Coronary artery (tissue), 2 donors: ENCODE measurements at regions not wholly inside any gene's neighbourhood (a gene's known extent, or its start where the extent isn't known, plus 50 kb on each side); places are given as distances from the start of the nearest gene placed in this dataset.

ENCODE experiments used
- DNase-seq: peaks from one replicate; pipeline ENCODE4 v3.0.0-alpha.2; 2017; ENCODE audit warnings: low spot score
- H3K27ac ChIP-seq, 2 donors: fragments of 200-600 bp; sonication (generic); one replicate each; pipeline ENCODE4 v1.5.1; 2016 to 2019
- H3K4me3 ChIP-seq: fragments of 200-600 bp; sonication (generic); 2 replicates; pipeline ENCODE4 v1.5.1; 2016; ENCODE audit warnings: mild to moderate bottlenecking, moderate library complexity
- TF ChIP-seq, protein P1 (sequence below): fragments of 200-600 bp; sonication (generic); IDR thresholded peaks from one replicate; pipeline ENCODE4 v1.5.1; 2019; ENCODE audit warnings: antibody characterized with exemption

DNA sequence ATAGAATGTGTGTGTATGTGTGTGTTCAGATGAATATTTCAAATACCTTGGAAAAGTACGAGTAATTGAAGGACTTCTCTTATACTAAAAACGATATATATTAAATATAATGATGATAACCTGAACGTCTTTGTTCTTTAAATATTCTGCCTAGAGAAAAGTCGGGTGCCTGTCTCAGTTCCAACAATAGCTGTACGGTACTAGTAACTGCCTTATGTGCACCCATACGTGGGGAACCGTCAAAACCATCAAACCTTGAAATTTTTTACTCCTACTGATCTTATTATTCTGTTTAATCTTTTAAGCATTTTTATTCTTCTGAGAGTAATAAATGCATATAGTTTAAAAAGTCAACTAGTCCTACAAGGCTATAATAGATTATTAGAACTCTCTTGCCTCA lies 1045.7 kb downstream of the C4orf33 start:
- TF ChIP-seq, protein P1, sequence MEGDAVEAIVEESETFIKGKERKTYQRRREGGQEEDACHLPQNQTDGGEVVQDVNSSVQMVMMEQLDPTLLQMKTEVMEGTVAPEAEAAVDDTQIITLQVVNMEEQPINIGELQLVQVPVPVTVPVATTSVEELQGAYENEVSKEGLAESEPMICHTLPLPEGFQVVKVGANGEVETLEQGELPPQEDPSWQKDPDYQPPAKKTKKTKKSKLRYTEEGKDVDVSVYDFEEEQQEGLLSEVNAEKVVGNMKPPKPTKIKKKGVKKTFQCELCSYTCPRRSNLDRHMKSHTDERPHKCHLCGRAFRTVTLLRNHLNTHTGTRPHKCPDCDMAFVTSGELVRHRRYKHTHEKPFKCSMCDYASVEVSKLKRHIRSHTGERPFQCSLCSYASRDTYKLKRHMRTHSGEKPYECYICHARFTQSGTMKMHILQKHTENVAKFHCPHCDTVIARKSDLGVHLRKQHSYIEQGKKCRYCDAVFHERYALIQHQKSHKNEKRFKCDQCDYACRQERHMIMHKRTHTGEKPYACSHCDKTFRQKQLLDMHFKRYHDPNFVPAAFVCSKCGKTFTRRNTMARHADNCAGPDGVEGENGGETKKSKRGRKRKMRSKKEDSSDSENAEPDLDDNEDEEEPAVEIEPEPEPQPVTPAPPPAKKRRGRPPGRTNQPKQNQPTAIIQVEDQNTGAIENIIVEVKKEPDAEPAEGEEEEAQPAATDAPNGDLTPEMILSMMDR = no peak
- H3K4me3 ChIP-seq = no peak overlapping the region
- no peak overlapping the region for H3K27ac ChIP-seq
- no peak for DNase-seq

DNA sequence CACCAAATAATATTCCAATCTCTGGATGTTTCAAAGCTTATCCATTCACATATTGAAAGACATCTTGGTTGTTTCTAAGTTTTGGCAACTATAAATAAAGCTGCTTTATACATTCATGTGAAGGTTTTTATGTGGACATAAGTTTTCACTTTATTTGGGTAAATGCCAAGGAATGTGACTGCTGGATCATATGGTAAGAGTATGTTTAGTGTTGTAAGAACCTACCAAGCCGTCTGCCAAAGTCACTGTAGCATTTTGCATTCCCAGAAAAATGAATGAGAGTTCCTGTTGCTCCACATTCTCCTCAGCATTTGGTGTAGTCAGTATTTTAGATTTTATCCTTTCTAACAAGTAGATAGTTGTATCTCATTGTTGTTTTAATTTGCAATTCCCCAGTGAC lies 1047.7 kb downstream of the C4orf33 start:
- Histone ChIP-seq H3K4me3 (no peak overlapping the region), H3K27ac (no peak overlapping the region)
- TF ChIP-seq, protein P1 = no peak
- no peak for DNase-seq

DNA sequence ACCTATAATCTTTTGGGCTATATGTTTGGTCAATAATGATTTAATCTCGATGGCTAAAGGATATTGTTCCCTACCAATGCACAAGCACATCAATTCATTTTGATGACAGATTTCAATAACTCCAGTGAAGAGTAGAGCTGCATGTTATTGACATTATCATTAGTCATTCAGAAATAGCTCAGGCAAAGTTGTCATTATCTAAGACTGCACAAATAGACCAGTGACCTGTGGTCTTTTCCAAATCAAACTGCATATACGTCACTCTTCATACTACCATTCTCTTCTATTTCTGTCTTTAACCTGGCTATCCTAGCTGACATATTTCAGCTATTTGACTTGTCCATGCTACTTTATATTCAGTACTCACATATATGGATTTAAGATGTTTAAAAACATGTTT lies 1050.8 kb downstream of the C4orf33 start:
- Histone ChIP-seq H3K27ac (no peak overlapping the region), H3K4me3 (no peak overlapping the region)
- TF ChIP-seq, protein P1 = no peak
- DNase-seq = no peak

DNA sequence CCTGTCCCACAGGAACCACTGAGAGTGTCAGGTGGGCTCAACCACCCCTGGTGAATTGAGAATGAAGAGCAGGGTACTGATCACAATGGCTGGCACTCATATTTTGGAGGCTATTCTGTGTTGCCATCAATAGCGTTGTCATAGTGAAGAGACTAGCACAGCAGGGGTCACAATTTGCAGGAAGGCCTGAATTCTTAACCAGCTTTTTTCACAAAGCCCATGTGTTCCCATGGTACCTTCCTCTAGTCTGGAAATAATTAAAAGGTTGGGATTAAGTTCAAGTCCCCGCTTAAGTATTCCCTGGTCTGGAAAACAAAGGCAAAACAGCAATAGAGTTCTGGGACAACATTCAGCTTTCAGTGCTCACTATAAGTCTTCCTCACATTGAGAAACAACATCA lies 1051.7 kb downstream of the C4orf33 start:
- no peak for DNase-seq
- Histone ChIP-seq H3K27ac (no peak overlapping the region), H3K4me3 (no peak overlapping the region)
- TF ChIP-seq, protein P1 = no peak

DNA sequence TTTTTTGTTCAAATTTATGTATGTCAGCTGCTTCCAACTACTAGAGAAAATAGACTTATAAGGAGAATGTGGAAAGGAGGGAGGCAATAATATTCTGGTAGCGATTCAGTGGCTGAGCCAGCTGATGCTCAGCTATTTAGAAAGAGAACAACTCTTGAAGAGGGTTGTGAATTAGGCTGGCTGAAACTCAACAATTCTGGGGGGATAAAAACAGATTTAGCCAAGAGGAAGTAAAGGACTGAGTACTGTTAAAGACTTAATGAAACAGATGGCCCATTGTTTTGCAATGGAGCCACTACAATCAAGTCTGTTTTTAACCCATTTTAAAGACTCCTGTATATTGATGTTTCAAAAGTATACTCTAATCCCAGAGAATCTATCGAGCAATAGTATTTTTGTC lies 1058.9 kb downstream of the C4orf33 start:
- Histone ChIP-seq H3K27ac (no peak overlapping the region), H3K4me3 (no peak overlapping the region)
- TF ChIP-seq, protein P1 = no peak
- no peak for DNase-seq

DNA sequence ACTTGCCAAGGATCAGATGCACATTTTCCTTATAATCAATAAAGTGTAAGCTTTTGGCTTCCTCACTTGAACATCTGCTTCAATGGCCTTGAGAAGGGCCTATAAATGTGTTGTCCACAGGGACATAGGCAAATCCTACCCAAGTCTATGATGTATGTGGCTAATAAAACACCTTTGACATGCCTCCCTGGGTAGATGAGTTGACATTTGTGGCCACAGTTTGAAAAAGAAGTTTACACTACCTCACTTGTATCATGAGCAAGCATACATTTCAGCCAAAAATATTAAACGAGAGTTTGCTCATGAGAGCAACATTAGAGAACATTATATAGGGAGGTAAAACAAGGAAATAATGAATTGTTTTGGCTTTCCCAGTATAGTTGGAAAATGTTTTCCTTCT lies 1067.7 kb downstream of the C4orf33 start:
- Histone ChIP-seq H3K4me3 (no peak overlapping the region), H3K27ac (no peak overlapping the region)
- no peak for DNase-seq
- TF ChIP-seq, protein P1 = no peak

DNA sequence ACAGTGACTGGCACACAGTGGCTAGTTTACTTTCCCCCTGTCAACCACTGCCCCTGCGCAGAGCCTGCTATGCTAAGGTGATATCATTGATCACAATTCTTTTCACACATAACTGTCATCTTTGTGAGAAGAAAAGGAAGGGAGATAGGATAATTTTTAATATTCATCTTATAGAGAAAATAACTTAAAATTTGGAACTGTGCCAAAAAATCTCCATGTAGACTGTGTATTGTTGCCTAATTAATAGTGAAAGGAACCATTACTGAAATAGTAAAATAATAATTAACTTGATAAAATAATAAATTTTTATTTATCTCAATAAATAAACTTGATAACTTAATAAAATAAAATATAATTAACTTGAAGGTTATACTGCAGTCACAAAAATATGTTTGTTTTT lies 1069.4 kb downstream of the C4orf33 start:
- no peak overlapping the region for H3K27ac ChIP-seq
- TF ChIP-seq, protein P1 = no peak
- no peak for DNase-seq
- H3K4me3 ChIP-seq = no peak overlapping the region
